Astrocyte (in vitro differentiated cells and primary cell): ENCODE measurements at regions not wholly inside any gene's neighbourhood (a gene's known extent, or its start where the extent isn't known, plus 50 kb on each side); places are given as distances from the start of the nearest gene placed in this dataset.

Source experiments
- DNase-seq: peaks from one replicate; pipeline ENCODE4 v3.0.0-alpha.2; 2010; ENCODE audit warnings: low read depth
- FAIRE-seq: peaks from 2 replicates; lab custom pipeline; 2011; peaks lifted over from hg19 to GRCh38; lab: Jason Lieb, UNC
- H2AFZ ChIP-seq: 2 replicates; pipeline ENCODE4 v1.6.0; 2012; ENCODE audit warnings: low read depth, low read length, inconsistent platforms
- H3K27ac ChIP-seq: 2 replicates; pipeline ENCODE4 v1.5.1; 2011; ENCODE audit warnings: low read depth, low read length, inconsistent platforms
- H3K27me3 ChIP-seq: 2 replicates; pipeline ENCODE4 v1.6.0; 2011; ENCODE audit warnings: low read length, inconsistent platforms; ENCODE audit not compliant: insufficient read depth
- H3K36me3 ChIP-seq: 2 replicates; pipeline ENCODE4 v1.5.1; 2011; ENCODE audit warnings: low read length, inconsistent platforms; ENCODE audit not compliant: insufficient read depth
- H3K4me1 ChIP-seq: 2 replicates; pipeline ENCODE4 v1.5.1; 2011; ENCODE audit warnings: low read length, inconsistent platforms; ENCODE audit not compliant: insufficient read depth
- H3K4me2 ChIP-seq: 2 replicates; pipeline ENCODE4 v1.6.0; 2012; ENCODE audit warnings: low read length, inconsistent platforms
- H3K4me3 ChIP-seq: 2 replicates; pipeline ENCODE4 v1.5.1; 2011; ENCODE audit warnings: low read depth, mild to moderate bottlenecking, low read length, inconsistent platforms; ENCODE audit not compliant: insufficient read depth
- H3K79me2 ChIP-seq: 2 replicates; pipeline ENCODE4 v1.6.0; 2012; ENCODE audit warnings: mild to moderate bottlenecking, low read length, inconsistent platforms; ENCODE audit not compliant: insufficient read depth
- H3K9ac ChIP-seq: 2 replicates; pipeline ENCODE4 v1.6.0; 2012; ENCODE audit warnings: mild to moderate bottlenecking, low read length, inconsistent platforms
- H3K9me3 ChIP-seq: 2 replicates; pipeline ENCODE4 v1.5.1; 2012; ENCODE audit warnings: low read depth, mild to moderate bottlenecking, low read length, inconsistent platforms; ENCODE audit not compliant: insufficient read depth
- H4K20me1 ChIP-seq: 2 replicates; pipeline ENCODE4 v1.6.0; 2012; ENCODE audit warnings: low read length, inconsistent platforms; ENCODE audit not compliant: insufficient read depth
- H3K27ac Mint-ChIP-seq: one replicate; pipeline ENCODE4 v1.8.0; 2021; ENCODE audit warnings: mild to moderate bottlenecking, mixed read lengths; ENCODE audit not compliant: unreplicated experiment
- H3K27me3 Mint-ChIP-seq: one replicate; pipeline ENCODE4 v1.8.0; 2021; ENCODE audit warnings: low read depth, mixed read lengths; ENCODE audit not compliant: unreplicated experiment
- H3K36me3 Mint-ChIP-seq: one replicate; pipeline ENCODE4 v1.8.0; 2021; ENCODE audit warnings: low read depth, mixed read lengths; ENCODE audit not compliant: unreplicated experiment
- H3K4me1 Mint-ChIP-seq: one replicate; pipeline ENCODE4 v1.8.0; 2021; ENCODE audit warnings: low read depth, mixed read lengths; ENCODE audit not compliant: unreplicated experiment
- H3K4me3 Mint-ChIP-seq: one replicate; pipeline ENCODE4 v1.8.0; 2021; ENCODE audit warnings: mild to moderate bottlenecking, moderate library complexity, mixed read lengths; ENCODE audit not compliant: unreplicated experiment
- H3K9me3 Mint-ChIP-seq: one replicate; pipeline ENCODE4 v1.8.0; 2021; ENCODE audit warnings: mild to moderate bottlenecking, mixed read lengths; ENCODE audit not compliant: unreplicated experiment
- EZH2 ChIP-seq: IDR thresholded peaks from 2 replicates; pipeline ENCODE4 v1.6.1; 2012; ENCODE audit warnings: mild to moderate bottlenecking, low read length, inconsistent platforms; ENCODE audit not compliant: insufficient read depth
- TF ChIP-seq, protein P1 (sequence below): IDR thresholded peaks from 2 replicates; pipeline ENCODE4 v1.5.1; 2011; ENCODE audit warnings: low read depth, mild to moderate bottlenecking, inconsistent platforms, low read length, moderate library complexity; ENCODE audit not compliant: insufficient read depth

DNA sequence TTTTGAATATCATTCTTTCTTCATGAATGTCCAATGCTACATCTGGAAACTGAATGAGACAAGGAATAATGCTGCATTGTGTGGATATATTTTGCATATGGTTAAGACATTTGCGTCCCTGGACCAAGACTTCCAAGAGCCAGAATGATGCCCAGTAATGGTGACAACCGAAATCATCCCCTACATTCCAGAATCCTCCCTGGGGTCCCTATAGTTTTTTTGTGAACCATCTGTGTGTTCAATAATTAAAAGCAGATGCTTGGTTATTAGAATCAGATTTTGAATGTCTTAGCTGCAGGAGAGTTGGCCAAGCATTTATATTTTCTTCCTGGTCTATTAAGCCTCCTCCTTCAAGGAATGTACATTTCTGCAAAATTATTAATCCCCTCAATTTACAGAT is 426.7 kb upstream of the CDH8 start:
- Histone ChIP-seq H3K27me3 (no peaks in the 10 kb centered on the region), H3K36me3 (no peaks in the 10 kb centered on the region), H3K4me2 (no peak overlapping the region), H3K4me1 (no peaks in the 10 kb centered on the region), H3K9ac (no peak overlapping the region), H4K20me1 (no peaks in the 10 kb centered on the region), H2AFZ (no peak overlapping the region), H3K9me3 (no peaks in the 10 kb centered on the region), H3K4me3 (no peak overlapping the region), H3K27ac (no peak overlapping the region), H3K79me2 (no peaks in the 10 kb centered on the region)
- Mint-ChIP-seq H3K4me3 (no peak overlapping the region), H3K9me3 (no peaks in the 10 kb centered on the region), H3K27me3 (no peaks in the 10 kb centered on the region), H3K4me1 (no peaks in the 10 kb centered on the region), H3K27ac (no peak overlapping the region), H3K36me3 (no peaks in the 10 kb centered on the region)
- FAIRE-seq (no peak), DNase-seq (no peak)
- TF ChIP-seq, protein P1, sequence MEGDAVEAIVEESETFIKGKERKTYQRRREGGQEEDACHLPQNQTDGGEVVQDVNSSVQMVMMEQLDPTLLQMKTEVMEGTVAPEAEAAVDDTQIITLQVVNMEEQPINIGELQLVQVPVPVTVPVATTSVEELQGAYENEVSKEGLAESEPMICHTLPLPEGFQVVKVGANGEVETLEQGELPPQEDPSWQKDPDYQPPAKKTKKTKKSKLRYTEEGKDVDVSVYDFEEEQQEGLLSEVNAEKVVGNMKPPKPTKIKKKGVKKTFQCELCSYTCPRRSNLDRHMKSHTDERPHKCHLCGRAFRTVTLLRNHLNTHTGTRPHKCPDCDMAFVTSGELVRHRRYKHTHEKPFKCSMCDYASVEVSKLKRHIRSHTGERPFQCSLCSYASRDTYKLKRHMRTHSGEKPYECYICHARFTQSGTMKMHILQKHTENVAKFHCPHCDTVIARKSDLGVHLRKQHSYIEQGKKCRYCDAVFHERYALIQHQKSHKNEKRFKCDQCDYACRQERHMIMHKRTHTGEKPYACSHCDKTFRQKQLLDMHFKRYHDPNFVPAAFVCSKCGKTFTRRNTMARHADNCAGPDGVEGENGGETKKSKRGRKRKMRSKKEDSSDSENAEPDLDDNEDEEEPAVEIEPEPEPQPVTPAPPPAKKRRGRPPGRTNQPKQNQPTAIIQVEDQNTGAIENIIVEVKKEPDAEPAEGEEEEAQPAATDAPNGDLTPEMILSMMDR: no peak
- no peak for TF ChIP-seq EZH2

DNA sequence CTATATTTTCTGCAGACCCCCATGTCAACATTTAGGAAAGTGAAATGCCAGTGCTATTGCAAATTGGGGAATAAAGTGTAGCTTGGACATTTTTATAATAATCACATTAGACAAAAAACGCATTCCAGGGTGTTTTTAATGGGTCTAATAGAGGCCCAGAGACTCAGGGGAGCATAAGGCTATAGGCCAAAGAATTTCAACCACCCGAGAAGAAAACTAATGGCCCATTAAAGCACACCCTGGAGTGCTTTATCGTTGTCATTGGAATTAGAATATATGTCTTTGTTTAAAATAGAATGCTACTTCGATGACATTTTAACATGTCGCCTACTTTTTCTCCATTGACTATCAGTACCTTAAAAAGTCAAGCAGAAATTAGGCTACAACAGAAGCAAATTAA is 414.1 kb upstream of the CDH8 start:
- DNase-seq: no peak
- Histone ChIP-seq H3K27ac (no peak overlapping the region), H3K36me3 (no peaks in the 10 kb centered on the region), H3K9ac (no peak overlapping the region), H3K79me2 (no peaks in the 10 kb centered on the region), H4K20me1 (no peaks in the 10 kb centered on the region), H3K27me3 (no peaks in the 10 kb centered on the region), H3K4me3 (no peak overlapping the region), H2AFZ (no peak overlapping the region), H3K4me1 (no peaks in the 10 kb centered on the region), H3K4me2 (no peak overlapping the region), H3K9me3 (no peaks in the 10 kb centered on the region)
- Mint-ChIP-seq H3K9me3 (no peaks in the 10 kb centered on the region), H3K27ac (no peak overlapping the region), H3K4me1 (no peaks in the 10 kb centered on the region), H3K4me3 (no peak overlapping the region), H3K36me3 (no peaks in the 10 kb centered on the region), H3K27me3 (no peaks in the 10 kb centered on the region)
- no peak for FAIRE-seq
- TF ChIP-seq, protein P1: no peak
- no peak for TF ChIP-seq EZH2

DNA sequence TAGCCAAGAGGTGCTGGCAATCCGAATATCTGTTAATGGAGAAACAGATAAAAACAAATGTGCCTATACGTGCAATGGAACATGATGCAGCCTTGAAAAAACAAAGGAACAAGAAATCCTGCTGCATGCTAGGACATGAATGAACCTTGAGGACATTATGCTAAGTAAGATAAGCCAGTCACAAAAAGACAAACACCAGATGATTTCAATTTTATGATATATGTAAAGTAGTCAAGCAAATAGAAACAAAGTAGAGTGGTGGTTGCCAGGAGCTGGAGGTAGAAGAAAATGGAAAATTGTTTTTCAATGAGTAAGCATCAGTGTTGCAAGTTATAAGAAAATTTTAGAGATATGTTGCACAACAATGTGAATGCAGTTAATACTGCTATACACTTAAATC is 409.7 kb upstream of the CDH8 start:
- Histone ChIP-seq H3K9ac (no peak overlapping the region), H3K27ac (no peak overlapping the region), H3K4me3 (no peak overlapping the region), H2AFZ (no peak overlapping the region), H3K36me3 (no peaks in the 10 kb centered on the region), H3K27me3 (no peaks in the 10 kb centered on the region), H3K4me1 (no peaks in the 10 kb centered on the region), H3K9me3 (no peaks in the 10 kb centered on the region), H3K79me2 (no peaks in the 10 kb centered on the region), H4K20me1 (no peaks in the 10 kb centered on the region), H3K4me2 (no peak overlapping the region)
- TF ChIP-seq EZH2: no peak
- TF ChIP-seq, protein P1: no peak
- H3K4me3 Mint-ChIP-seq: no peak overlapping the region
- no peaks in the 10 kb centered on the region for H3K27me3 Mint-ChIP-seq
- no peaks in the 10 kb centered on the region for H3K9me3 Mint-ChIP-seq
- FAIRE-seq (no peak), DNase-seq (no peak)
- H3K36me3 Mint-ChIP-seq: no peaks in the 10 kb centered on the region
- H3K27ac Mint-ChIP-seq: no peak overlapping the region
- H3K4me1 Mint-ChIP-seq: no peaks in the 10 kb centered on the region
